H54 (cell line): ENCODE measurements at regions not wholly inside any gene's neighbourhood (a gene's known extent, or its start where the extent isn't known, plus 50 kb on each side); places are given as distances from the start of the nearest gene placed in this dataset.

Experiments used
- DNase-seq: peaks from one replicate; pipeline ENCODE4 v3.0.0; 2011; ENCODE audit warnings: low spot score, mixed read lengths; ENCODE audit not compliant: insufficient read length
- FAIRE-seq: peaks from 3 replicates; lab custom pipeline; 2011; peaks lifted over from hg19 to GRCh38; lab: Jason Lieb, UNC
- POLR2A ChIP-seq: IDR thresholded peaks from 2 replicates; pipeline ENCODE4 v1.6.1; 2011; ENCODE audit warnings: low read depth, mild to moderate bottlenecking, low read length

DNA sequence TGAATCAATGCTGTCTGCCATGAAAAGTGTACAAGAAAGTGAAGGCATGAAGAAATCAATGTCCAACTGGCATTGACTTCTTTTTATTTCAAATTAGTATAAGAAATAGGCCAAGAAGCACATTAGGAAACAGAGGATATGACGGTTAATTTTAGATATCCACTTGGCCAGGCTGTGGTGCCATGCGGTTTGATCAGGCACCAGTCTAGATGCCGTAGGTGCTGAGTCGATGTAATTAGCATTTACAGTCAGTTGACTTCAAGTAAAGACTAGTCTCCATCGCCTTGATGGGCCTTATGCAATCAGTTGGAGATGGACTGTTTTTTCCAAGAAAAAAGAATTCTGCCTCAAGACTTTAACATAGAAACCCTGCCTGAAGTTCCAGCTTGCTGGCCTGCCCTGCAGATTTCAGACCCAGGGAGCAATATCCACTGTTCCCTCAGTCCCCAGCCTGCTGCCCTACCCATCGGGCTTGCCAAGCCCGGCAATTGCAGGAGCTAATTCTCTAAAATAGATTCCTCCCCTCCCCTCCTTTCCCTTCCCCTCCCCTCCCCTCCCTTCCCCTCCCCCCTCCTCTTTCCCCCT is 120.5 kb upstream of the PEG3 start:
- no peak for TF ChIP-seq POLR2A
- no peak for FAIRE-seq
- no peak for DNase-seq

GRCh38 chr19:56964410-56964920 is 123.9 kb upstream of the PEG3 start:
- no peak for TF ChIP-seq POLR2A
- DNase-seq = no peak
- no peak for FAIRE-seq

DNA sequence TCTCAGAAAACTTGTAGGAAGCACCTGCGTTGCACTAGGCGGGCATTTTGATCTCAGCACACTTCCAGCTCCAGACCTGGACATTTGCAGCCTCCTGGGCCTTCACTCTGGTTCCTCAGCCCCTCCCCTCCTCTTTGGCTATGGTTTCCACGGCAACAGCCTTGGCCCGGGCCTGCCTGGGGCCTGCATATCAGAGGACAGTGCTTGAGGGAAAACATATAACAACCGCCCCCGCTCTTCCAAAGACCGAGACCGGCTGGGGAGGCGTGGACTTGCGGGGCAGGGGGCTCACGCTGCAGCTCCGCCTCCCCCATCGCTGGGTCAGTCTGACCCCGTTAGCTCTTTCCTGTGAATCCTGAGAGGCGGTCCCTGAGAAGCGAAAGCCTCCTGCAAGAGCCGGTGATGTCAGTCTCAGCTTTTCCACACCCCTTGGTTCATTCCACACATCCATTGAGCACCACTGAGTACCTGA is 125.7 kb upstream of the PEG3 start:
- no peak for TF ChIP-seq POLR2A
- no peak for FAIRE-seq
- DNase-seq = no peak

- DNase-seq (no peak), FAIRE-seq (no peak)
- TF ChIP-seq POLR2A = no peak
These were observed 126.3 kb upstream of the PEG3 start for GRCh38 chr19:56966697-56967299.

DNA sequence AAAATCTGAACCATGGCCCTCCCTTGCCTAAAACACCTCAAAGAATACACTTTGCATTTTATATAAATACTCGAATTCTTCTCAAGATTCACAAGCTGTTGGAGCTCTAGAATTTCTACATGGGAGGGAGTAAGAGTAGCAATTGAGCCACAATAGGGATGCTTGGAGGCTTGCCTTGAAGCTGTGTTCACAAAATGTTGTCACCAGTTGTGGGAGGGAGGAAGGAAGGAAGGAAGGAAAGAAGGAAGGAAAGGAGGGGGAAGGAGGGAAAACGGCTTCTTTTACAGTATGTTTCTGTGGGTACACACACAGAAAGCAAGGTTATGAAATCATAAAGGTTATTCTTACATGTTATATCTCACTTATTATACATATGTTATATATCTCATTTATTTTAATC is 128.6 kb upstream of the PEG3 start:
- DNase-seq = no peak
- no peak for TF ChIP-seq POLR2A
- FAIRE-seq = no peak

- FAIRE-seq (no peak), DNase-seq (no peak)
- no peak for TF ChIP-seq POLR2A
These were observed 129.2 kb upstream of the PEG3 start for GRCh38 chr19:56969759-56970178.

DNA sequence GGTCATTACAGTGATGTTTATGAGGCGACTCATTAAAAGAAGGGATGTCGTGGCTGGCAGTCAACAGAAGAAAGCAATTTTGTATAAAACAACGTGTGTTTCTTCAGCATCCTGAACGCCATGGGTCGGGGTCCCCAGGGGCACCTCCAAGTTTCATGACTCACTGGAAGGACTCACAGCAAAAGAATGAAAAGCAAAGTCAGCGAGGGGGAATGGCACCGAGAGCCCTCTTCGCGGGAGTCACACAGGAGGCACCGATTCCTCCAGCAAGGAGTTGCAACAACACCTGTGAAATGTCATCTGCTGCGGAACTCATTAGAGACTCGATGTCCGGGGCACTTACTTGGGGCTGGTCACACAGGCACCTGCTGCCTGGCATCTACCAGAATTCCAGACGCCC is 130.7 kb upstream of the PEG3 start:
- DNase-seq = no peak
- FAIRE-seq = no peak
- TF ChIP-seq POLR2A = no peak

DNA sequence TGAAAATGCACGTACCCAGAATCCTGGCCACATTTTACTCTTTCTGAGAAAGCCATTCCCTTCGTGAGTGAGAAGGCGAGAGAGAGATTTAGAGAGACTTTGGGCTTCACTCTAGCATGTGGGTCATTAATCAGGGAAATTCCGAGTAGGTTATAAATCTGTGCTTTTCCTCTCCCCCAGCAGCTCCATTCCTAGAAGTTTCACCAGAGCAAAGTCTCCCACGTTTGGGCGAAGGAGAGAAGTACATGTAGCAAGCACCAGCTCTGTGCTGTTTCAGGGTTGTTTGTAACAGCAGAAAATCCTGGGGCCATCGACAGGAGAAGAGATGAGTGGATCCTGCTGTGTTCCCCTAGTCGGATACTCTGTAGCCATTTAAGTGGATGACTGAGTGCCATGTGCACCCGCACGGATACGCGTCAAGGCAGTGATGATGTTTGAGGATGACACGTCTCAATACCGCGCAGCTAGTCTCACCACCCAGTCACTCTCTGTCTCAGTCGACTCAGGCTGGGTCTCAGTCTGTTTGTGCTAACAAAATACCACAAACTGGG is 131.8 kb upstream of the PEG3 start:
- no peak for FAIRE-seq
- no peak for TF ChIP-seq POLR2A

GRCh38 chr19:56973713-56974555 is 133.4 kb upstream of the PEG3 start:
- TF ChIP-seq POLR2A = no peak
- DNase-seq = no peak
- FAIRE-seq = no peak

More for the DNA sequence above, 131.8 kb upstream of the PEG3 start:
- no peak for DNase-seq

- no peak for DNase-seq
- no peak for TF ChIP-seq POLR2A
- no peak for FAIRE-seq
These were observed 134.2 kb upstream of the PEG3 start for GRCh38 chr19:56974556-56975207.

DNA sequence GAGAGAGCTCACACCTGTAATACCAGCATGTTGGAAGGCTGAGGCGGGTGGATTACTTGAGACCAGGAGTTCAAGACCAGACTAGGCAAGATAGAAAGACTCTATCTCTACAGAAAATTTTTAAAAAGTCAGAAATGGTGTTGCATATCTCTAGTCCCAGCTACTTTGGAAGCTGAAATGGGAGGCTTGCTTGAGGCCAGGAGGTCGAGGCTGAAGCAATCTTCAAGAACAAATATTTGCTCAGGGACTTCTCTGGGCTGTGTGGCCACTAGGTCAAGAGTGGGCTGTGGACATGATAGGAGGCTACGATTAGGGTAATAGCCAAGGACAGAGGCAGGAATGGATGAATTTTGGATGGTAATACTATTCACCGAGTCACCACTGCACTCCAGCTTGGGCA is 135.8 kb upstream of the PEG3 start:
- no peak for FAIRE-seq

DNA sequence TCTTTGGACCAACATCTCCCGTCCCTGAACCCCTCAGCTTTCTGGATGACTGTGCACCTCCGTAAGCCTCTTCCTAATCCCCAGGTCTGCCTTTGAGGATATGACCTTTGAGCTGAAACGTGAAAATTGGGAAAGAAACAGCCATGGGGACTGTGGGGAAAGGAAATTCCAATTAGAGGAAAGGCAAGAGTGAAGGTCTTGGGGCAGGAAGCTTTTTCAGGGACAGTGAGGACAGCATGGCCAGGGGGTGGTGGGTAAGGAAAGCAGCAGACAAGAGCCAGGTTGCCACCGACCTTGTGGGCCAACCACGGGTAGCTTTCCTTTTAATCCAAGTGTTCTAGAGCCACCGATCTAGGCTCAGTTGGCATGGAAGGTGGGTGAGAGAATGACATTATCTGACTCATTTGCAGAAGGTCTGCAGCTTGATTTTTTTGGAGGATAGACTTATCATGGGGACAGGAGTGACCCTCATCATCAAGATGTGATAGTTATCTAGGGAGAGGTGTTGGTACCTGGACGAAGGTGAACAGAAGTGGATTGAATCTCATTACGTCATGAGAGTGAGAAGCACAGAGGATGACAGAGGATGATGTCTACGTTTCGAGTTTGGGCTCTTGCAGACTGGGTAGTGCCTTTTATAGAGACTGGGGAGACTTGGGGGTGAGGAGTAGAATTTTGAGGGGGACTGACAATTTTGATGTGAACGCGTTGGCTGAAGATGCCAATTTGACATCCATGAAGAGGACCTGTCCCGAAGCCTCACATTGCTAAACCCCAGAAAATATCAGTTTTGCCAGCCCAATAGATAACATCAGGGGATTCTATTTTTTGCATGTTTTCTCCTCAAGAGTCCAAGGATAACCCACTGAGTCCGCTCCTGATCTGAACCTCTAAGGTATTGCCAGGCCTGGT is 136.7 kb upstream of the PEG3 start:
- no peak for FAIRE-seq
- no peak for TF ChIP-seq POLR2A

More for the DNA sequence above, 135.8 kb upstream of the PEG3 start:
- no peak for DNase-seq
- no peak for TF ChIP-seq POLR2A

More for the DNA sequence above, 136.7 kb upstream of the PEG3 start:
- DNase-seq = no peak
